HG02610 (cell line): ENCODE measurements at regions not wholly inside any gene's neighbourhood (a gene's known extent, or its start where the extent isn't known, plus 50 kb on each side); places are given as distances from the start of the nearest gene placed in this dataset.

Source experiments
- ATAC-seq: cut with Tn5 transposase; IDR thresholded peaks from one replicate; pipeline ENCODE4 v1.9.1; 2021; ENCODE audit warnings: mild to moderate bottlenecking, moderate library complexity; ENCODE audit not compliant: unreplicated experiment

DNA sequence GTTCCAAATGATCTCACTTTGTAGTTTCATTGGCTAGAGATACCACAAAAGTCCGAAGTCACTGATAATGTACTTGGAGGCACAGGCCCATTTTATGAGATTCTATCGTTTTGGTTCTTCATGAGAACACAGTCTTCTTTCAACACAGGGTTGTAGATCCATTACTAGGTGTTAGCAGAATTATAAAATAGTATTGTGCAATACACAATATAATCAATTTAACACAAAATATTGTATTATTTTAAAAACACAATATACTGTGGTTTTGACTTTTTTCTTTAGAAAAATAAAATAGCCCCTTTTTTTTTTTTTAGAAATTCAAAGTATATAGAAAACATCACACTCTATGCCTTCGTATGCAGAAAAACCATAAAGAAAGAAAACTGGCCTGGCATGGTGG lies 138.6 kb upstream of the TSC22D2 start:
- ATAC-seq, result no peak

DNA sequence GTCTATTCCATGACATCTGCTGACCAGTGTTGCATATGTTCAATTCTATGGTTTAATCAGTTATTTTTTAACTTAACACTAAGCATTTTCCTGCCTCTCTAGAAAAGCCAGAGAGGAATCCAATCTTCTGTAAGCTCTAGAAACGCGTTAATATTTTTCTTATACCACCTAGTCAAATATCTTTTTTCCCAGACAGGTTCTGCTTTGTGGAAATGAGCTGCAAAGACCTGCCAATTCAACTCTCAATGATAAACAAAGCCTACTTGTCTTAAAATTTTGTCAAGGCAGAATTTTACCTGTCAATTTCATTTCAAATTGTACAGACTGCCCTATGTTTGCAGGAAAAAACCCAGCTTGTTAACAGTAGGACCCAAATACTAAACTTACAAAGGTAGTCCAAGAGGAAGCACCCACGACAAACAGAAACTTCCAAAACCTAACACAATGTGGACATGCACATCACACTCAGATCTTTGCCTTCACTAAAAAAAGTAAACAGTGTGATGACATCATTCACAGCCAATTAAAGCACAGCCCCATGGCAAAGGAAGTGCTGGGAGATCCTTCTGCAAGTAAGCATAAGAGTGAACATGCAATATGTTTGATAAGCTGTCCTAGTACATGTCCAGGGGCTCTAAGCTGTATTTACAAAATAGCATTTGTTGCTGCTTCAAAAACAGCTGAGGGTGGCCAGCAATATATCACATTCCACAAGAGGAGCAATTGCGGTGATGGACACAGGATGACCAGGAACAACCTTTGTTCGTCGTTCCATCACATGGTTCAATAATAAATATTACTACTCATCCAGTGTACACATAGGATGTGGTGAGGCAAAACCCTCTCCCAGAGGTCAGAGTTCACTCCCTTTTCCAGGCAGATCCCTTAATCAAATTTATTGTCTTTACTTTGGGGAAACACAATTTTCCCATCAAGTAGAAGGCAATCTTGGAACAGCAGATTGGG lies 139.4 kb upstream of the TSC22D2 start:
- ATAC-seq, result no peak

DNA sequence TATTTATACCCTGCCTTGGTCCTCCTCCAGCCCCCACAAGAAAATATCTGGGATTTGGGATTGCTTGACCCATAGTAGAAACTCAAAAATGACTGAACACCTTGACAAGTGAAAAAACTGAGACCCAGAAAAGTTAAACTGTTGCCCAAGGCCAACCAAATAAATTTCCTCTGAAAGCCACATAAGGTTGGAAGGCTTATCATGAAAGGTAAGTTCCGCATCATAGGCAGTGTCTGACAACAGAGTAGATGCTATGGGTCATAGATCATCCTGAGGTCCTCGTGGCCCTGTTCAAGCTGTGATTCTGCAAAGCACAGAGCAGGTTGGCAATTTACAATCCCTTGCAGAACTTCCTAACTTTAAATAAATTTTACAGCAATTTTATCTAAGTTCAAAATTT lies 140.8 kb upstream of the TSC22D2 start:
- ATAC-seq, result no peak

DNA sequence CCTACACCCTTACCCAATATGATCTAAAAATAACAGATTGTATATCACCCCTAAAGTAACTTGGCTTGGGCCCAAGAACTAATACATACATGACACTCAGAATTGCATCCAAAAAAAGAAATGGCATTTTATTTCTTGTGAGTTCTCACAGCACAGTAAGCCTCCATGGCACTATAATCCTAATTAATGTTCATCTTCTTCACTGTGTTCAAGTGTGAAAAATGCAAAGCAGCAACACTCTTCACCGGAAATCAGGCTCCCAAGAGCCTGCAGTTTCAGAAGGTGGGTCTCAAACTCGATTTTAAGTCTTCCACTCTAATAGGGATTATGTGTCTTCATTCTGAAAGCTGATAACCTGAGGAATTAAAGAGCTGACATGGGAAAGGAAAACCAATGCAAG lies 142.8 kb upstream of the TSC22D2 start:
- ATAC-seq, result no peak

DNA sequence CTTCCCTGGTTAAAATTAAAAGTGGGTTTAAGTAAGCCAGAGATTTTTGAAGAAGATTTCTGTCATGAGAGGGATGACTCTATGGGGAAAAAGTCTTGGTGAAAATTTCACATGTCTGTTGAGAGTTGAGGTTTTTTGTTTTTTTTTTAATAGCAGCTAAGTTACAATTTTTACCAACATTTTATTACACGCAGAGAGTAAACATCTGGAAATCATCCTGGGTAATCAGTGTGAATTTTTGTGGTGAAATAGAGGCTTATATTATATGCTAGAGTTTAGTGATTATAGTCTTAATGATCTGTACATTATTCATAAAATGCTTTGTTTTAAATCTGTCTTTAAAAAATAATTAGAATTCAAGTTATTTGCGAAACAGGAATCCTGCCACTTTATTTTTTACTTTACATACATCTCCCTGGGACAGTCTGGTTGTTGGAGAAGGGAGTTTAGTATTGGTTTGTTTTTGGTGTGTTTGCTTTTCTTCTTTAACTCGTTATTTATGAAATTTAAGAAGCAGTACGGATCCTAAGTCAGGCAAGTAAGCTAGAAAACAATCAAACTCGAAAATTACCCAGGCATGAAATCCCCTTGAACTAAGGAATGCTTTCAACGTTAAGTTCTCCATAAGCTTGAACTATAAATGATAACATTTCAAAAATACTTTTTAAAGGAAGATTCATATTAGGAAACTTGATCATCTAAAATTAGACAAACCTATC lies 143.4 kb upstream of the TSC22D2 start:
- no peak for ATAC-seq

DNA sequence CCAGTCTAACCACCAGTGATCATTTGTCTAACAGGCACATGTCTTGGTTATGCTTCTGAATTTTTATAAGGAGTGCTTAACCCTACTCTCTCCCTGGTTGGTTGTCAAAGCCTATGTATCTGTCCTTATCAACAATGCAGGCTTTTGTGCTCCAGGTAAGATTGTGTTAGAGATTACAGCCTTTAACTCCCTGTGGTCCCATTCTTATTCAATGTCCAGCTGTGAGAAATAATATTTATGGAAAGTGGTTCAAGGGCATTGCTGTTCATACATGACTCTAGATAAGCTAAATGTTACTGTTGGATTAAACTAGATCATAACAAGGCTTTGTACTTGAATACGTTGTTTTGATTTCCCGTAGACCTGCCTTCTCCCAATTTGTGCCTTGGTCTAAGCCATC lies 146.1 kb upstream of the TSC22D2 start:
- ATAC-seq, result no peak

DNA sequence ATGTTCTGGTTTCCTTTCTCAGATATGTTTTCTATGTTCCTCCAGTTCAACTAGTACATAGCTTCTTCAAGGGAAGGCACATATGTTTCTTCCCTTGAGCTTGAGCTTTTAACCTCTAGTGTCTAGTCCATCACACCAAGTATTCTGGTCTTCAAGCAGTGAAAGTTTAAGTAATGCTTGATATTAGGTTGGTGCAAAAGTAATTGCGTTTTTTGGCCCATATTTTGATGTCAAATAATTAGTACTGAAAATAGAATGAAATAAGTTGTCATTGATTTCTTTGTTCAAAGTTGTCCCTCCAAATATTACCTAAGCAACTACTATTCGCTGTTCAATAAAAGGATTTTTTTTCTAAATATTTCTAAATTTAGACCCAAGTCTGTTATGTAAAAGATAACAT lies 146.7 kb upstream of the TSC22D2 start:
- no peak for ATAC-seq

DNA sequence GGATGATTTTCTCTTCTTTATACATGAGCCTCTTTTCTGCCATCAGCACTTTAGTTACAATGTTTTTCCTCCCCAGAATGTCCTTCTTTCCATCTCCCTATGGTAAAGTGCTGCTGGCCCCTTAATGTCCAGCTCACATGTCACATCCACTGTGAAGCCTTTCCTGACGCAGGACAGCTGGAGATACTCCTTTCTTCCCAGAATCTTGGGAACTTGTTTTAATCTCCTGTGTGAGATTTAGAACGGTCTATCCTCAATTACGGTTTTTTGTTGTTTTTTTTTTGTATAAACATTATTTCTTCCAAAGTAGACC lies 147.7 kb upstream of the TSC22D2 start:
- no peak for ATAC-seq

DNA sequence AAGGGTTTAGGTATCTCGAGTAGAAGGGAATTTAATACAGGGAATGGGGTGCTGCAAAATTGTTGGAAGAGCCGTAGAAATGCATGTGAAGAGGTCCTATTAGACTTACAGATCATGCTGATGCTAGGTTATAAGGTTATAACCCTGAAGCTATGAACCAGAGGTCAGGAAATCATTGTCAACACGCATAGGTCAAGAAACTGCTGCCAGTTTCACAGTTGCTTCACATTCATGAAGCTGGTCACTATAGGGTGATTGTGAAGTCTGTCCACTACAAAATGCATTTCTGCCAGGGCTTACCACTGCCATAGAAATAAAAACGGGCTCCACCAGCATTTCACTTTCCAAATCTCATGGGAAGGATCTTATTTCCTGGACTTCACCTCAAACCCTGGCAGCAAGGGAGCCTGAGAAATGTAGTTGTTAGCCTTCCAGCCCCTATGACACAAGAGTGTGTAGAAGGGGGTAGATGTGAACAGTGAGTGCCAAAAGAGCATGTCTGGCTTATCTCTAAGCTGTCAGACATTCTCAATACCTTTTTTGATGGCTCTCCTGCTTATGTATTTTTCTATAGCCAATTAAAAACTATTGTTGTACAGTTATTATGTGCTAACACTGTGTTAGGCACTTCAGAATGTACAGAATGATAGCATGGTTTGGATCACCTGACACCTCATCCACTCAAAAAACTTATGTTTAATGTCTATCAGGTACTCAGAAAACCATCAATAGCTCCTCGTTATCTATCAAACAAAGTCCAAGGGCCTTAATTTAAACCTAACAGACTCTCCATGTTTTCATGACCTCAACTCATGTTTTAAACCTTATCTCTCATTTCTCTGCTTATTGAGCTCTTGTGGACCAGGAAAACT lies 148.3 kb upstream of the TSC22D2 start:
- no peak for ATAC-seq

DNA sequence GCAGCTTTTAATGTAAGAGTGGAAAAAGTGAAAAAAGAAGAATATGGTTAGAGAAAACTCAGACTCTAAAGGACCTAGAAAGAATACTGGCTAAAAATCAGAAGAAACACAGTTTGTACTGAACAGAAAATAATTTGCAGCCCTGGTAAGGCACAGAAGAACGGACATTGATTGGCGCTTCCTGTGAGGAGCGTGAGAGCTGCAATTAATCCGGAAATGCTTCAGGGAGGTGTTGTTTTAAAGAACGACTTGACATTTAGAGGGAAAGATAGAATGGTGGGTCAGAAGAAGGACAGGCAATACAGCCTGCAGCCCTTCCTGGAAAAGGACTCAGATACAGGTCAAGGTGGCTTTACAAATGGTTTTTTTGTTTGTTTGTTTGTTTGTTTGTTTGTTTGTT lies 151.3 kb upstream of the TSC22D2 start:
- no peak for ATAC-seq

DNA sequence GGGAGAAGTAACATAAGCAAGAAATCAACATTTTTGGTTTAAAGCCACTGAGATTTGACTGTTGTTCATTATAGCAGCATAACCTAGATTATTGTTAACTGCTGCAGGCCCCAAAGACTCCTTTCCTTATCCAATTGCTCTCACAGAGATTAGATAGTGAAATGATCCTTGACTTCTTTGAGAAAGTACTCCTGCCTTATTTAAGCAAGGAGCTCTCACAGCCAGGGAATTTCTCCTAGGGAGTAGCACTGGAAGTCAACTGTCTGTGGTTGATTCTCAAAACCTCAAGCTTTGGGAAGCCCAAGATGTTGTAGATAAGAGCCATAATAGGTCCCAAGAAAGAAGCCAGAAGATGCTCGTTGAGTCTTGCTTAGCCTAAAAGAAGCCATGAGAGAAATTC lies 151.8 kb upstream of the TSC22D2 start:
- ATAC-seq, result no peak

DNA sequence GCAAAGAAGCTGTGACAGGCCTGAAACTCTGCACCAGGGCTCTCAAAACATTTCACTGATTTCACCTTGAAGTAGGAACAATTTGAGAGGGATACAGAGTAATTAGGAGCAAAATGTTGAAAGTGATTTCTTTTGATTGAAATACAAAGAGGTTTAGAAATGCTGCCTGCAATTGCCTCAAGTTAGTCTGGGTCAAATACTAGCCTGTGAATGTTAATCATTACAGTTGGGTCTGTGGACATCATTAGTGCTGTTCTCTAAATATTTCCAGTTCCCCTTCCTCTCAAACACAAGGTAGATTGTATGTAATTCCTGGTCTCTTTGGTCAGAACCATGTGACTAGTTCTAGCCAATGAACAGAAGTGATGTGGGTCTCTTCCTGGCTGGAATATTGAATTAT lies 152.3 kb upstream of the TSC22D2 start:
- ATAC-seq, result no peak

DNA sequence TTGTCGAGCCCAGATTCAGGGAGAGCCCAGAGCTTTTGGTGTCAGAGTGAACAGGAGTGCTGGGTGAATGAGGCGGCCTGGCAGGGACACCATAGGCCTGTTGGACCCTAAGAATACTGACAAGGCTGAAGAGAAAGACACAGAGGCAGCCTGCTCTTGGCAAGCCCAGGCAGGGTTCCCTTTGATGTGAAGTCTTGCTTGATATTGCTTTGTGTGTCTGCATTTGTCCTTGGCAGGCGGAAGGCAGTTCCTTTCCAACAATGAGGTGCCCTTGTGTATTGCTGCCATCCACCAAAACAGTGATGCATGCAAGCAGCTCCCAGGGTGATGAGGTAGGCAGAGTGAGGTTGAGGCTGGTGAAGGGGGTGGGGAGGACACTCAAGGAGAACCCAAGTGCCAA lies 152.7 kb upstream of the TSC22D2 start:
- ATAC-seq, result no peak

DNA sequence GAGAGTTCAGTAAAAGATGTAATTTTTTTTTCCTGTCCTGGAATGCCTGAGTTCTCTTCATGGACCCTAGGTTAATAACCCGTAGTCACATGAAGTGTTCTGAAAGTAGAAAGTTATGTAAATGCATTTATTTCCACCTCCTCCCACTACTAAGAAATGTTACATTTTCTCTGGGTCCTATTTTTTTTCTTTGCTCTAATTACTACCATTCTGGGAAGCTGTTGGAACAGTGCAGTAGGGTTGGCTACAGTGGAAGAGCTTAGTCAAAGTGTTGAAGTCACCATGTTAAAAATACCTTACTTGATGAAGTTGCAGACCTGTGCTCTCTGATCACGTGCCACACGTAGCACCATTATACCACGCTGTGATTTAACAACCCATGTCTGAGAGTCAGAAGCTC lies 153.8 kb upstream of the TSC22D2 start:
- no peak for ATAC-seq

DNA sequence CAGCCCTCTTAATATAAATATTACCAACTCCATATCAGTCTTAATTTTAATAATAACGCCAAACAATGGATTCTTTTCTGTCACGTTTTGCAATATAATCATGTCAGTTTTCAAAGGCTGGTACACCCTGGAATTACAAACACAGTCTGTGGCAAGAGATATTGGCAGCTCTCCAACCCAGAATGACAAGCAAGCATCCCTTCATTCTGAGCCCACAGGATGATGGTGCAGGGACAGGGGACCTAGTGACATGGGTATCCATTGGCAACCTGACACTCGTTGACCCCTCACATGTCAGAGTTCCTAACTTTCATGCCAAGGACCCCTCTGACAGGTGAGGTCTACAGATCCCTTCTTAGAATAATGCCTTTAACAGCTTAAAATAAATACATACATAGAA lies 154.5 kb upstream of the TSC22D2 start:
- no peak for ATAC-seq

DNA sequence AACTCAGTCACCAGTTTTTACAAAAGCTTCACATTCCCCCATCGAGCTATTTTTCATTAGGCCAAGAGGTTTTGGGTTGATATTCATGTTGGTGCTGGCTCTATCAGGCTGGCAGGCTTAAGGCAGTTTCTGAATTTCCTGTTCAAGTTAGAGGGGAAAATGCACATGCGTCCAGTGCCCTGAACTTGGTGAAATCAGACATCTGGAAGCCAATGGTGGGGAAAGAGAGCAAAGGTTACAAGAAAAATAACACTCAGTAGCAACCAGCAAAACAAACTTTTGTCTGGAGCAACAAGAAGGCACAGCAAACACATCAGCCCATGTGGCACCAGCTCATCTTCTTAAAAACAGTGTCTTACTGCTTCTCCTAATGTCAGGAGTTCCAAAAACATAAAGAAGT lies 155.6 kb upstream of the TSC22D2 start:
- no peak for ATAC-seq

DNA sequence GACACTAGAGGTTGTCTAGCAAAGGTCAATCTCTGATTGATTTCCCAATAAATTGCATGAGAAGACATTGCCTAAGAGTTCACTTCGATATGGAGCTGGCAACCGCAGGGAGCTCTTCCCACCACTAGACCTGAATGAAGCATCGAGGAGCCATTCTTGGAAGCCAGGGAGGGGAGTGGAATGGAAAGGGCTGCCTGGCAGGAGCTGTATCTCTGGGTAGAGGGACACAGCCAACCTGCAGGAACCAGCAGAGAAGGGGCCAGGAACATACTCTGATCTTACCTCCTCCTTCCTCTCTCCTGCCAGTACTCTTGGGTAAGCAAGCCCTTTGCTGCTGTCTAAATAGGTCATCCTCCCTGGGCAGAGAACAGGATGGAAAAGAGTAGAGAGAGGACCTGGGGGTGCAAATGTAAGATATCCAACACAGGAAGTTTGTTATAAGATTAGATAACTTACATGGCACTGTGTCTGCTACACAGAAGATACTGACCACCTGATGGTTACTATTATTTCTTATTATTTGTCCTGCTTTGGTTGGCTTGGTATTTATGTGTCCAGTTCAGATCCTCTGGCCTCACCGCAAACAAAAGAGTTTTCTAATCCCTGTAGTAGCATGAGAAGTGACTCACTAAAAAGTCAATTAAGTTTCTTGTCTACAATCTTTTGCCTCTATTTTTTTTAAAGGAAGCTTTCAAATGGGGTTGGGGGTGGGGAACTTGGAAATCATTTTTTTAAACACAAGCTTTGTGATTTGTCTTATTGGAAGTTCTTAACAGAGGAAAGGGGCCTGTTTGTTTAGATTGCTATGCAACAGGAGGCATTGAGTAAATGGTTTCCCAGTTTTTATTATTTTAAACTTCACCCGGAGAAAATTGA lies 156.7 kb upstream of the TSC22D2 start:
- no peak for ATAC-seq

DNA sequence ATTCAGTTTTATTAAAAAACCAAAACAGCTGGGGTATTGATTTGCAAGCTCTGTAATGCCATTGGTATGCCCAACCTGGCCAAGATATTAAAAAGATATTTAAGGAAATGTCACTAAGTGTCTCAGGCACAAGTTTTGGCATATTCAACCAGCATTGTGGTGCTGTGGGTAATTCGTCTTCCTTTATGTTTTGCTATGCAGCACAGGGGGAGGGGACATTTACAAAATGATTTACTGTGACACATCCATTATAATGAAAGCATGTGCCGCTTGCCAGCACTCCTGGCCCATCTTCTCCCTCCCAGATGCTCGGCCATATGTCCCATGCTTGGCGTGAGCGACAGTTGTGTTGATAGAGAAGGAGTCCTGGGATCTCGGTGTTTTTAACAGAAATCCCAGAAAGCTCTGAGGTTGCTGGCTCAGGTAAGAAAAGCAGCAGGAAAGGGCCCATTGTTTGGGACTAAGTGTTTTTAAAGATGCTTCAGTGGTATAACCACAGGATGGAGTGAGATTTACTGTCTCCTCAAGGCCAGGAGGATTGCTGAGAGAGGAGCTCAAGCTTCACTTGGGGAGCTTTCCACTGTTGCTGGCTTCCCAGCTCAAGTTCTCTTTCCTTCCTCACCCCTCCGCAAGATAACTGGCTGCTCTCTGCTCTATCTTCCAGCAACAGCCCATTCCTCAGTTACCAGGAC lies 158.2 kb upstream of the TSC22D2 start:
- no peak for ATAC-seq

DNA sequence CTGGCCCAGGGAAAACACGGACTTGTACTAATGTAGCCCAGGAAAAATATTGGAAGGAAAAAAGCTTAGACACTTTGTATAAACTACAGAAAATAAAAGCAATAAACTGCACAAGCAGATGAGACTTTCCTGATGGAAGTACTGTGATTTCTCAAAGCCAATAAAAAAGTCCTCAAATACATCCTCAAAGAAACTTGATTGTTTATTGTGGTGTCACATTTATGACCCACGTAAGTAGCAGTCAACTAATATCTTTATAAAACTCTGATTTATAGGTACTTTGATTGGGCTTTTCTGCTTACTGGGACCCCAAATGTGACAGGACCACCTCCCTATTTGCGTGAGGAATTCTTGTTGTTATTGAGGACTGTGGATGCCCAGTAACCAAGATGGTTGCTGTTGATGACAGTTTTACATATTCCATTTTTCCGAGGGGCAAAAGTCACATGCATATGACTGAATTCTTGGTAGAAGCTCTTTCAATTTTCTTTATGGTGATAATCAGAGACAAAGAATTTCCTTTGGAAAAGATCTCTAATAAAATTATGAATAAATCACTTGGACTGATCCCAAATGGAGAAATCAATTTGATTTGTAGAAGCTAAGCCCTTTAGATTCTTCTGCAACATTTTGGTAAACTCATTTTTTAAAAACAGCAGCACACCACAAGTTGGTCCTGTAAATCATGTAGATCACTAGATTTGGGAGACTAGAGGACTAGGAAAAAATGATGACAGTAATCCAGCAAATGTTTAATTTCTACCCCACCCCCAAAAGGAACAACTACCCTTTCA lies 159.0 kb upstream of the TSC22D2 start:
- ATAC-seq, result no peak
